Germinal center (tissue), 1 donor: ENCODE measurements at regions not wholly inside any gene's neighbourhood (a gene's known extent, or its start where the extent isn't known, plus 50 kb on each side); places are given as distances from the start of the nearest gene placed in this dataset.
A peak's percentile ranks its signal among the peaks of the same experiment; 100 is the strongest.

Source experiments
- DNase-seq: peaks from one replicate; pipeline ENCODE4 v3.0.0; 2012; ENCODE audit warnings: mixed read lengths, low spot score

DNA sequence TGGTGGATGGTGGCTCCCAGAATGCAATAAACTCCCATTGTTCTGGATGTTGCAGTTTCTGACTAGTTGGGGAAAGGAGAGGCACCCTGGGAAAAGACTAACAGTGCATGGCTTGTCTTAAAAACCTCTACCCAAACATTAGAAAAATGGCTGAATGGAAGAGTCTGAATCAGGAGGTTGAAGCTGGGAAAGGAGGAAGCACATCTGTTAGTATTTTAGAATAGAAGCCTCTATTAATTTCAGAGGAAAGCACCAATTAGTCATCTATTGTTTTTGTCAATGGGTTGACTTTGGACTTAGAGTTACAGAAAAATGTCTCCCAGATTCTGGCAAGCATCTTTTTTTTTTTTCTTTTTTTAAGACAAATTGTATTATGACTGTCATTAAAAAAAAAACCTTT, 56.1 kb upstream of the ELMO1 start:
- DNase-seq = no peak

DNA sequence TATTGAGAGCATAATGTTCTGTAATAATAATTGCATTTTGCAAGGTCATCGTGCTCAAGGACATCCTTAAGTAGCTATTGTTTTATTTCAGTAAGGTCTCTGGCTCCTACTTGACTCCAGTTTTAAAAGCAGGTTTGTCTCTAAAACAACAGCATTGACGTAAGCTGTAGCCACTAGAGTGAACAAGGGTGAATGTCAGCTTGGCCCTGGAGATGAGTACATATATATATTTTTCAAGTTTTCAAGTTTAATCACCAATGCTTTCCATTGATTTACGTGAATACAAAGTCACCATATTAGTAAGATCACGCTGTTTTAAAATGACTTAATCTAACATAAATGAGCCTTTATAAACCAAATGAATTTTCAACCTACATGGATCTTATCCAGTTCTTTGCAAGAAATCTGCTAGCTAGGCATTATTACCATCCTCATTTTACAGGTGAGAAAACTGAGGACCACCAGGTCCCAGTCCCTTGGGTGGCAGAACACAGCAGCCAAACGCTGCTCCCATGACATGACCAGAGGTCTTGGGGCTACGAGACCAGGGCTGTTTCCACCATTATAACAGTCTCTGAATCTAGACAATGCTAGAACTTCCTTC, 57.2 kb upstream of the ELMO1 start:
- DNase-seq = no peak

DNA sequence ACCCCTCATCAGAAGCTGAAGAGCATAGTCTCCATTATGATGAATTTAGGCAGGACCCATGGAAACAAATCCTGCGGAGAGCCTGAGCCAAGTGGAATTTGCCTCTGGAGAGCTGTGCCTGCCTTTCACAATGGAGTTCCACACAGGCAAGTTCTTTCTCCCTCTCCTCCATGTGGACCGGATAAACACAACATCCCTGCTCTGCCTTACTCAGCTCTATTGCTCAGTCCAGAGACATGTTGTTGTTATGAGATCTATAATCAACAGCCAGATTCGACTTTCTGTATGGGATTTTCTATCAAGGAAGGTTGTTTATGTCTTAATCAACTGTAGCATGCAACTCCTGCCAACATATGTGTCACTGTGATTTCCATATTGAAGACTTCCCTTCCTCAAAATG, 59.5 kb upstream of the ELMO1 start:
- no peak for DNase-seq

DNA sequence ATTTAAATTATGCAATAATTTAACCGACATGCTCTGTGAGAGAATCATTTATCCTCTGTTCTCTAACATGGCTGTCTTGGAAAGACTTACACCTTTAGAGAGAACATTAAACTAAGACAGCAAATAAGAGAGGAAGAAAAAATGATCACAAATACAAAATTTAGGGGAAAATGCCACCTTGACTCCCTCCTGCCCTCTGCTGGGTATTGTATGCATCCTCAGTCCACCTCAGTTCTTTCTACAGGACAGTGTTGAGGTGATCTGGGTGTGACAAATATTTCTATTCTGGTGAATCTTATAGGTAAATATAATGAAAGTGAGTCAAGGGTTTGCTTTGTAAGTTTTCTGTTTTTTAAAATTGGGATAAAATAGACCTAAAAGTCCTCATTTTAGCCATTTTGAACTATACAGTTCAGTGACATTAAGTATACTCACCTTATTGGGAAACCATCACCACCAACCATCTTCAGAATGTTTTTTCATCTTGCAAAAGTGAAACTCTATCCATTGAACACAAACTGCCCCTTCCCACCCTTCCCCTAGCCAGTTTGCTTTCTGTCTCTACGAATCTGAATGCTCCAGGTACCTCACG, 61.5 kb upstream of the ELMO1 start:
- DNase-seq = peak; percentile 26

DNA sequence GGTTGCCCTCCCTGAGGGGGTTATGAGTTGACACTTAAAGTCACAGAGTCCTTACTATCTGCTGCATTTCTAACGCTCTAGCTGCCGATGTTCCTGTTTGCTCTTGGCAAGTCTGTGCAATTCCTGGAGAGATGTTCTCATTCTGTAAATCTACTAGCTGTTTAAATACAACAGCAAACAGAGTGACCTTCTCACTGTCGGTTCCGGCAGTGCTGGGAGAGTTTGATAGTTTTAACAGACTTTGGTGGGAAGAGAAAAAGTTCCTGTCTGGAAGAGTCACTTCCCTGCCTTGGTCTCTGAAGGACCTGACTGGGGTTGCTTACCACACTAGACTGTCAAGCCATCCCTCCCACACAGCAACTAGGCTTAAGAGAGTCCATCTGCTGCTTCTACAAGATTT, 63.3 kb upstream of the ELMO1 start:
- DNase-seq = no peak

DNA sequence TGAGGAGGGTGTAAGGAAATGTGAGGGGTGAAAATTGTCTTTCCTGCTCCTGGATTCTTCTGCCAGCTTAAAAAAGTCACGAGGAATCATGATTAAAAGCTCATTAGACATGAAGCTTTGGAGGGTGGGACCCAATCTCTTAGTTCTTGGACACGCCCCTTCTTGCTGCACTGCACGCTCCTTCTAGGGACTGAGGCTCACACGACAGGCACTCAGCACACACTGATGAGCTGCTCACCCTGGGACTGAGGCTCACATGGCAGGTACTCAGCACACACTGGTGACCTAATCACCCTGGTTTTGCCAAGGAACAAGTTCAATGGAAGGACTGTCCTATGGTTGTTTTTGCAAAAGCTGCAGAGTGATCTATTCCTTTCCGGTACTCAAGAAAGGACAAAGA, 65.8 kb upstream of the ELMO1 start:
- DNase-seq = no peak

DNA sequence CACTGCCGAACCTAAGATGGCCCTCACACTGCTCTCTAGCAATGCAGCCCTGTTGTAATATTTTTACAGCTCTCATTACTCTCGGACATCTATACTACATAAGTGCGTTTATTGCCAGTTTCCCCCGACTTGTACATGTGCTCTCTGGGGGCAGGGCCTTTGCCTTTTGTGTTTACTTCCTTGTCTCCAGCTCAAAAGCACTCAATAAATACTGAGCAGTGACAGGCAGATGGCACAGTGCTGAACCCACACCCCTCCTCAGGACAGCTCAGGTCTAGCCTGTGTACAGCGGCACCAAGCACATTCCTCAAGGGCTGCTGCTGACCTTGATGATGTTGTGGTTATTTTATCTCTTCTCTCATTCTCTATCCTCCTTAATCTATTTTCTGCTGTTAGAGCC, 68.0 kb upstream of the ELMO1 start:
- no peak for DNase-seq

DNA sequence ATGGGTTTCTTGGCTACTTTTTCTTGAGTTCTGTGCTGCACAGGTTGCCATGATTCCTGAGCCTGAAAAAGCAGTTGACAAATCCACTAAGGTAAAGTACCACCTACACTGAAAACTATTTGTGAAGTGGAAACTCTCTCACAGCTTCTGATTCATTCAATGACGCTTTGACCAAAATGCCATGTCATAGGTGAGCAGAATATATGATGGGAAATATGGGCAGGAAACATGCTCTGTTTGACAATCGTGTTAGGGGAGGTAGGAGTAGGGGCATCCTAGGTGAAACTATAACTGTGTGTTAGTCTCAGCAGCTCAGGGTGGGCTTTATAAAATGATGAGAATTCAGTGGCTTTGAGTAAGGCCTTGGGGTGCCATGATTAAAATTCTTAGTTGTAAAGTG, 69.6 kb upstream of the ELMO1 start:
- DNase-seq = no peak

DNA sequence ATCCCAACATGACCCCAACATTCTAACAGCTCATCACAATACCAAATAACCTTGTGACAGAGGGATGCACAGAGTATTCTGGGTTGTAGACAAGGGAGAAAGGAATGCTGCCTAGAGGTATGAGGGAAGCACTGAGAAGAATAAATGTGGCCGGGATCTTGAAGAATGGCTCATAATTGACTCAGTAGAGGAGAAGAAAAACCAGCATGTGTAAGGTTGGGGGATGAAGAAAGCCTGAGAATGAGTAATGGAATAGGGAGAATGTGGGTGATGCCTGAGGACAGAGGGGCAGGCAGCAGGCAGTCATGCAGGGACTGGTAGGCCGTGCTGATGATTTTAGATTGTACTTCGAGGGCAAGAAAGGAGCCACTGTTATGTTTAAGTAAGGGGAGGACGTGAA, 75.4 kb upstream of the ELMO1 start:
- no peak for DNase-seq

DNA sequence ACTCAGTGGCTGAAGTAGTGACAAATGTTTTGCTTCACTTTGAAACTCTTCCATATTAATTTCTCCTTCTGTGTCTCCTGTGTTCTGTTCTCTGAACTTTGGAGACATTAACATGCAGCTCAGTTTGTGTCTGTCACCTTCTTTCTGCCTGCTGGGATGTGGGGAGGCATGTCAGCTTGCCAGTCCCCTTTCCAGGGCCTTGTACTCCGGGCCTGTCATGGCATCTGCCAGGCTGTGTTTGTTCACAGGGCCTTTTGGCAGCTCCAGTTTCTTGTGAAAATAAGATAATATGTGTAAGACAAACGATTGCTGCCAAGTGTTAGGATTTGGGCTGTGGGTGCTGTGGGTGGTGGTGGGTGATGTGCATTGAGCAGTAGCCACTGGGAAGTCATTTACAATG, 76.1 kb upstream of the ELMO1 start:
- no peak for DNase-seq

DNA sequence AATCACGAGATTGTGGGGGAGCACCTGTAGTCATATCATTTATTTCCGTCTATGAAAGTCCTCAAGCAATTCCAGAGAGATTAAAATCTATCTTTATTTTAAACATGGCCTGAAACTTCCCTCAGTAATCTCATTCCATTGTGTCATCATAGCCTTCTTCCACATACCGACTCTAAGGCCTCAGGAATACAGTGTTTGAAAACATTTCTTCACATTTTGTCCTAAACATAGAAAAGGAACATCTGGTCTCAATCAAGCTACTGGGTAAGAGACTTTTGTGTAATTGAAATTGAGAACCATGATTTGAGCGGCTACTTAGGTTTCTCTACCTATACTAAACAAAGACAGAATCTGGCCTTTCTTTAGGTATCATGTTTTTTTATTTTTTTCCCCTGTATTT, 78.0 kb upstream of the ELMO1 start:
- DNase-seq = no peak

DNA sequence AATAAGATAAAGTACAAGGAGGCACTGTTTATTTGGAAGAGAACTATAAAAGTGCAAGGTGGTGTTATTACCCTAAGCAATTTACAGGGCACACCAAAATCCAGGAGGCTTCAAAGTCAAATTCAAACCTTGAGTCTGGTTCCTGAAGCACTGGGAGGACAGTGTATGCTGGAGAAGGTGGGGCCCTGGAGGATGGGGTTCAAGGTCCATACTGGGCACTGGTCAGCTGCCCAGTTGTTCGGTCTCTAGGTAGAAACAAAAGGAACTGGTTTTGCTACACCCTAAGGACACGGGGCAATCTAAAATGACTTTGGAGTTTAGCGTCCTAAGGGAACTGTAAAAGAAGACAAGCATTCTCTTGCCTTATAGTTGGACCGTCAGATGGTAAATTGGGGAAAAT, 78.4 kb upstream of the ELMO1 start:
- DNase-seq = no peak

DNA sequence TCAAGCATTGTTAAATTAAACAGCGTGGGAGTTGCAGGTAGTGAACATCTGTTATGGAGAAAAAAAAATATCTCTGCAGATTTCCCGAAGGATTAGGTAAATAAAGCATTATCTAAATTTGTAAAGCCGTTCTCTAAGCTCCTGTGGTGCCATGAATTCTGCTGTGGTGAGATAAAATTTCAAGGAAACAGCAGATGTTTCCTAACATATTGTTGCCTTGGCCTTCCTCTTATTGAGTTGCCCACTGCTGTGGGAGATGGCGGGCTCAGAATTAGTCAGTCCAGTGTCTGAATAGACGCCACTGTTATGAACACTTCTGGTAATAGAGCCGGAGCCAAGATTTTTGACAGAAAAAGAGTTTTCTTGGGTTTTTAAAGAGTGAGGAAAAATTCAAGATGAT, 82.6 kb upstream of the ELMO1 start:
- no peak for DNase-seq

DNA sequence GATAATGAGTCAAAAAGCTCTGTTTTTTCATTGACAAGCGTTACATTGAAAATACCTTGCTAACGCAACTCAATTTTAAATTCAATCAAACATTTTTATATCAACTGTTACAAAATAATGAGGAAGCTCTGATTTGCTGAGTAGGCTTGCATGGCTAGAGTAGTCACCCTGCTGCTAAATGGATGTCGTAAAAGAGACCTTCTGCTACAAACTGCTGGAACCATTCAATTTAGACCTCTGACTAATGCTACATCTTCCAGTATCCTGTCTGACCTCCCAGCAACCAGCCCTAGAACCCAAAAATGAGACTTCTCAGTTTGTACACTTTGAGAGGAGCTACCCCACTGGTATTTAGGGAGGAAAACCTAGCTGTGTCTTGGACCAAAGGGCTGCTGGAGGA, 84.0 kb upstream of the ELMO1 start:
- no peak for DNase-seq

DNA sequence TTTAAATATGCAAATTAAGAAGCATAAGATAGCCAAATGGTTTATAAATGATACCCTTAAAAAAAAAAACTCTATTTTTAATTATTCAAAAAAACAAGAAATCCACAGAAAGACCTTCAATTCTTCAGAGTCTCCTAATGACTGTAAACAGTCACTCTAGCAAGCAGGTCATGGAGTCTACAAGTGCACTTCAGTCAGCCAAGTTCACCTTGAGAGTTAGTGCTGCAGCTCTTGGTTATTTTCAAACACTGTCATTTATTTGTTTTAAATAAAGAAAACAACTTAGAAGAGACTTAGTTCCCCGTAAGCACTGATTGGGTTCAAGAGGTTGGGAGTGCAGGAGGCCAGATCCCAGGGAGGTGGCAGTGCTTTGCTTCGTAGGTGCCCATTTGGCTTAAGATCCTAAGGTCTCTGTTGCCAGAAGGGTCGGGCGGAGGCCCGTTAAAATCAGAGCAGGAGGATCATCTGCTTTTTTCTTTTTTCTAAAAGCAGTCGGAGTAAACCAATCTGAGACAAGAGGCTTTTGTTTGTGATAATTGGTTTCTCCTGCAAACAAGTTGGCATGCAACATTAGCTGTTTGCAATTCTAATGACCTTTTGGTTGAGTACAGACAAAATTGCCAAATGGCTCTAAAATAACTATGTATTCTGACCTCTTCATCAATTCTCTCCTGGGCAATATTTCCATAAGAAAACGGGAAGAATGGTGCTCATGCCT, 86.4 kb upstream of the ELMO1 start:
- DNase-seq = no peak

DNA sequence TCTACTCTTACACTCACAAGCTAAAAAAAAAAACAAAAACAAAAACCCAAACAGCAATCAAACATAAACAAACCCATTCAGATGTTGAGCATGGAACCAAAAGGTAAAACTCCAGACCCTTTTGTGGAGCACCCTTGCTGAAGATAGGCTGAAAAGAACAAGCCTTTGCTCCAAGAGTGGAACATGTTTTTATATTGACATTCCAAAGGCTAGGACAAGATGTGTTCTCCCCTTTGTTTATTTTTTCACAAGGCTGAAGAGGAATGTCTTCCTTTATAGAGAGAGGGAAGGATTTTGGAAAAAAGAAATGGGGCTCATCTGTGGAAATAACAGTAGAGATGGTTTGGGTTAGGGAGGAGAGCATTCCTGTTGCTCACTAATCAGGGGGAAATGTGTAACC, 87.2 kb upstream of the ELMO1 start:
- no peak for DNase-seq

DNA sequence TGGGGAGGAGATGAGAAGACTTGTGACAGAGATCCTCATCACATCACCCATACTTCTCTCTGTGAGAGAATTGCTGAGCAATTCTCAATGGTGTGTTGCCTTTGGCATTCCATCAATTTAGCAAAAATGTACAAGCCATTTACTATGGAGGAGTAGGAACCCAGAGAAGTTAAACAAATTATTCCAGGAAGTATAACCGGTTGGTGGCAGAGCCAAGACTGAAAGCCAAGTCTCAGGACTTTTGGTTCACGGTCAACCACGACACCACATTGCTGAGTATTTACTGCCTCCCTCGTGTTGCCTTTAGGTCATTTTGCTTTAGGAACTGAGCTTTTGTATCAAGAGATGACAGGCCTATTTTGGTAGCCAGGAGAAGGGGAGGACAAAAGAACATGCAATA, 88.0 kb upstream of the ELMO1 start:
- no peak for DNase-seq

DNA sequence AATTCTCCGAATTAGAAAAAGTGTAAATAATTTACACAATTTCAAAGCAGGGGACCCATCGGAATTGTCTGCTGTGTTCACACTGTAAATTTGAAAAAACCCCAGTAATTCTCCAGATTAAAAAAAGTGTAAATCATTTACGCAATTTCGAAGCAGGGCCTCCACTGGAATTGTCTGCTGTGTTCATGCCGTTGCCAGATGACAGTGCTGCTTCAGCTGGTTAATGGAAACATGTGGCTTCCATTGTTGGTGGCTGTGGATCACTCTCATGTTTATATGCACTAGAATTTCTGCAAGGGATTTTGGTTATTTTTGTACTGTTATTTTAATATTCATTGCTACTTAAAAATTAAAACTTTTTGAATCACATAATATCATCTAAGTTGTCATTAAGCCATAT, 88.8 kb upstream of the ELMO1 start:
- no peak for DNase-seq

DNA sequence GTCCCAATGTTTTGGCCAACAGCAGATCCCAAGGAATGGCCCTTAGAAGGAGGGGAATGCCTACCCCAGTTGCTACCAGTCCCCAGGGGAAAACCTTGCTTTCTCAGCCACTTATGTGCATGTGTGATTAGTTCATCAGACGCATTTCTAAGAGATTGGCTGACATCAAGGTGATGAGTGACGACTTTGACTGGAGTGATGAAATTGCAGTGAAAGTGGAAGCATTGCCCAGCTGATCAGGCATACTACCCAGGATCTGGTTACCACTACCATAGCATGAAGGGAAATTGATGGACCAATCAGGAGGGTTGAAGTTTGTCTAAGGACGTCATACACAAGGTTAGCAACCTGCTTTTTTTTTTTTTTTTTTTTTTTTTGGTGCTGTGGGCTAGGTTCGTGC, 90.3 kb upstream of the ELMO1 start:
- DNase-seq = no peak

DNA sequence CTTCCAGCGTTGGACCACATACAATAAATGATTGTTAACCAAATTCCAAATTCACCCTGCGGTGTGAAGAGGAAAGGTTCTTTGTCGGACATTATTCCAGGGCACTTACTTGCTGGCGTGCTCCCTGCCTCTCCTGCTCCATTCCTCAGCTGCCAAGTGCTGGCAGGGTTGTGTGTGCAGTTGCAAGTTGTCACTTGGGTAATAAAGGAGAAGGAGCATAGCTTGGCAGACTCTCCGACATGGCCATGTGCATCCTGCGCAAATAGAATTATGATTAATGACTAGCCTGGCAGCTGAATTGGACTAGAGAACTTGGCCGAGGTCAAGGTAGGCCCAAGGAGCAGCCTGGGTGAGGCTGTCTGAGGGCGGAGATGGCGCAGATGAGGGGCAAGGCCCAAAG, 92.3 kb upstream of the ELMO1 start:
- DNase-seq = no peak

DNA sequence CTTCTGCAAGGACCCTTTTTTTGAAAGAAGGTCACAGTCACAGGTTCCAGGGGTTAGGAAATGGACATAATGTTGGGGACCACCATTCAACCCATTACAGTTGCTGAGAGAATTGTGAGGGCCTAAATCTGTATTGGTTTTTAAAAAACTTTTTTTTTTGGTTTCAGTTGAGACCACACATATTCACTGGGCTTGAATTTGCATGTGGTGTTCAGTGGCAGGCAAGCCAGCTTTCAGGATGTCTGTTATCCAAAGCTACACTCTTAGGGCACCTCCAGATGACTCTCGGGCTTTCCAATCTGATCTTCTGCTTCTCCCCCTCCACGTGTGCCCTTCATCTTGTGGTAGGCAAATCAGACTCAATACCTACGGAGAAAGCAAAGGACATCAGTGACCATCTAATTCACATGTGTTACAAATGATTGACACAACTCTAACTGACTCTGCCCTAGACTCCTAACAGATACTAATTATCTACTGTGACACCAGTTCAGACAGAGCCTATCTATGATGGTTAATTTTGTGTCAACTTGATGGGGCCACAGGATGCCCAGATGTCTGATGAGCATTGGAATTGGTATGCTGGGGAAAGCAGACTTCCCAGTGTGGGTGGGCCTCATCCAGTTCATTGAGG, 93.3 kb upstream of the ELMO1 start:
- DNase-seq = no peak

DNA sequence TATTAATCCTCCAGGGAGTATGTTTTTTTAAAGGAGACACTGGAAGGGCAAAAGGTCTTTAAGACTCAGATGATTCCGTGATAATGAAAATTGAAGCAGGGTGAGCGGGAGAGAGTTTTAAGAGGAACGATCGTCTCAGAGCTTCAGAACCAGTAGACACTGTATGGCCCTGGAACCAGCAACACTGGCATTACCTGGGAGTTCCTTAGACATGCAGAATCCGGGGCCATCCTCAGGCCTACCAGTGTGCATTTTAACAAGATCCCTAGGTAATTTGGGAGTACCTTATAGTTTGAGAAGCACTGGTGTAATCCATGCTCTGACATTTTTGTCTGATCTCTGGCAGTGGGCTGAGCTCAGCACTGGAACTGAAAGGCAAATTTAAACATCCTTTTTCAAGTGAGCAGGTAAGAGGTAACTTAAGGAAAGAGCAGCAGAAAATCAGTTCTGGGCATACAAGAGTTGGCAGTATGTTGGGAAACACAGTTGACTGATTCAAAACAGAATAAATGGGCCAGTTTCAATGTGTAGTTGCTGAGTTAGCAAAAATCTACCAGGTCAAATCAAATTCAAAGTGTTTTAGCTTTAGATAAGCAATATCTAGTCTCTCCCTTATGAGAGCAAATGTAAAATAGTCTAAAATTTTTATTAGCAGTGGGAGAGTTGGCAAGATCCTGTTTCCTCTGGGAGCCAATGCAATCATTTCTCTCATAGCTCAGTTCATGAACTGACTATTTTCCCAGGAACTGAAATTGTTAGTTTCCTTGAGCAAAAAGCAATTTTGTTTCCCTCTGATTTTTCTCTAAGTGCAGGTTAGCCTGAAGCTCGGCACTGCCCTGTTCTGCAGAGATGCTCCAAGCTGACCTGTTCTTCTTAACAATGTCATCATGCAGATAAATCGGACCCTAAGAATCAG, 97.2 kb upstream of the ELMO1 start:
- DNase-seq = no peak
